OCI-LY1 (cell line): ENCODE measurements at regions not wholly inside any gene's neighbourhood (a gene's known extent, or its start where the extent isn't known, plus 50 kb on each side); places are given as distances from the start of the nearest gene placed in this dataset.

ENCODE experiments used
- H2AFZ ChIP-seq: fragments of 200-600 bp; sonication (generic), shearing (Covaris generic); 2 replicates; pipeline ENCODE4 v1.6.0; 2014; ENCODE audit warnings: antibody characterized with exemption, mild to moderate bottlenecking, low read length
- H3F3A ChIP-seq: fragments of 200-600 bp; sonication (generic), shearing (Covaris generic); 2 replicates; pipeline ENCODE4 v1.6.0; 2014; ENCODE audit warnings: mild to moderate bottlenecking, antibody characterized with exemption, low read length, moderate library complexity; ENCODE audit not compliant: insufficient read depth
- H3K27ac ChIP-seq: fragments of 200-600 bp; sonication (generic); 2 replicates; pipeline ENCODE4 v1.5.1; 2014; ENCODE audit warnings: low read length, mixed run types, mild to moderate bottlenecking, low read depth; ENCODE audit not compliant: poor library complexity, severe bottlenecking
- H3K27me3 ChIP-seq: fragments of 200-600 bp; sonication (generic); 2 replicates; pipeline ENCODE4 v1.6.0; 2014; ENCODE audit warnings: antibody characterized with exemption, mild to moderate bottlenecking, low read length, moderate library complexity; ENCODE audit not compliant: insufficient read depth
- H3K36me3 ChIP-seq: fragments of 200-600 bp; sonication (generic); 2 replicates; pipeline ENCODE4 v1.6.1; 2014; ENCODE audit warnings: mild to moderate bottlenecking, antibody characterized with exemption, low read length, moderate library complexity, mixed read lengths; ENCODE audit not compliant: insufficient read depth
- H3K4me1 ChIP-seq: fragments of 200-600 bp; sonication (generic); 2 replicates; pipeline ENCODE4 v1.5.1; 2014; ENCODE audit warnings: mild to moderate bottlenecking, low read length, moderate library complexity; ENCODE audit not compliant: insufficient read depth, severe bottlenecking
- H3K4me2 ChIP-seq: fragments of 200-600 bp; sonication (generic), shearing (Covaris generic); 2 replicates; pipeline ENCODE4 v1.6.1; 2014; ENCODE audit warnings: low read length
- H3K4me3 ChIP-seq: fragments of 200-600 bp; sonication (generic); 2 replicates; pipeline ENCODE4 v1.5.1; 2014; ENCODE audit warnings: low read length, low read depth, mild to moderate bottlenecking, mixed read lengths; ENCODE audit not compliant: poor library complexity, severe bottlenecking
- H3K79me2 ChIP-seq: fragments of 200-600 bp; shearing (Covaris generic); 2 replicates; pipeline ENCODE4 v1.6.1; 2016; ENCODE audit warnings: mixed run types, low read length, mixed read lengths; ENCODE audit not compliant: insufficient read depth
- H3K9ac ChIP-seq: fragments of 200-600 bp; sonication (generic), shearing (Covaris generic); 2 replicates; pipeline ENCODE4 v1.6.1; 2014; ENCODE audit warnings: mild to moderate bottlenecking, low read length, mixed read lengths
- H3K9me2 ChIP-seq: fragments of 200-600 bp; sonication (generic), shearing (Covaris generic); 2 replicates; pipeline ENCODE4 v1.6.1; 2014; ENCODE audit warnings: low read depth, mild to moderate bottlenecking, low read length, mixed read lengths
- H3K9me3 ChIP-seq: fragments of 200-600 bp; shearing (Covaris generic); 2 replicates; pipeline ENCODE4 v1.6.1; 2014; ENCODE audit warnings: low read length, mixed read lengths
- H4K20me1 ChIP-seq: fragments of 200-600 bp; sonication (generic), shearing (Covaris generic); 2 replicates; pipeline ENCODE4 v1.6.0; 2016; ENCODE audit warnings: mild to moderate bottlenecking, low read length; ENCODE audit not compliant: insufficient read depth
- EZH2 ChIP-seq: fragments of 200-600 bp; sonication (generic), shearing (Covaris generic); IDR thresholded peaks from 2 replicates; pipeline ENCODE4 v1.8.0; 2017; ENCODE audit warnings: borderline replicate concordance, mixed run types, mild to moderate bottlenecking, antibody characterized with exemption, low read length, moderate library complexity, mixed read lengths
- TF ChIP-seq, protein P1 (sequence below): fragments of 200-600 bp; sonication (generic), shearing (Covaris generic); IDR thresholded peaks from 2 replicates; pipeline ENCODE4 v1.5.1; 2017; ENCODE audit warnings: mild to moderate bottlenecking, antibody characterized with exemption, low read length, moderate library complexity, mixed read lengths

DNA sequence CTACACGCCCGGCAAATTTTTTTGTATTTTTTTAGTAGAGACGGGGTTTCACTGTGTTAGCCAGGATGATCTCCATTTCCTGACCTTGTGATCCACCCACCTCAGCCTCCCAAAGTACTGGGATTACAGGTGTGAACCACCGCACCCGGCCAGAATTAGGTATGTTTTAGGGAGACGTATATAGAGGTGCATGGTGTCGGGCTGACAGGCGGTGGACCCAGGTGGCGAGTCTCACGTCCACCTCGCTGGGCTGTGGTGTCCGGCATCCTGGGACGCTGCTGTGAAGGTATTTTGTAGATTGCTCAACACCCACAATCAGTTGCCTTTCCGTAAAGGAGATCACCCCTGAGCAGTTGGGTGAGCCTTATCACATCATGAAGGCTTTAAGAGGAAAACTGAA, 728.6 kb downstream of the BRD1 start:
- Histone ChIP-seq H3K36me3 (no peaks in the 10 kb centered on the region), H3K4me3 (no peak overlapping the region), H3K79me2 (no peaks in the 10 kb centered on the region), H3K9me3 (no peaks in the 10 kb centered on the region), H3K9ac (no peak overlapping the region), H3K27ac (no peak overlapping the region), H2AFZ (no peak overlapping the region), H3K9me2 (no peaks in the 10 kb centered on the region), H3K4me1 (no peaks in the 10 kb centered on the region), H4K20me1 (no peaks in the 10 kb centered on the region), H3K27me3 (peaks cover 5% of the 10 kb centered on the region; the same call in 1 of the 2 replicates), H3F3A (no peaks in the 10 kb centered on the region), H3K4me2 (no peak overlapping the region)
- TF ChIP-seq, protein P1, sequence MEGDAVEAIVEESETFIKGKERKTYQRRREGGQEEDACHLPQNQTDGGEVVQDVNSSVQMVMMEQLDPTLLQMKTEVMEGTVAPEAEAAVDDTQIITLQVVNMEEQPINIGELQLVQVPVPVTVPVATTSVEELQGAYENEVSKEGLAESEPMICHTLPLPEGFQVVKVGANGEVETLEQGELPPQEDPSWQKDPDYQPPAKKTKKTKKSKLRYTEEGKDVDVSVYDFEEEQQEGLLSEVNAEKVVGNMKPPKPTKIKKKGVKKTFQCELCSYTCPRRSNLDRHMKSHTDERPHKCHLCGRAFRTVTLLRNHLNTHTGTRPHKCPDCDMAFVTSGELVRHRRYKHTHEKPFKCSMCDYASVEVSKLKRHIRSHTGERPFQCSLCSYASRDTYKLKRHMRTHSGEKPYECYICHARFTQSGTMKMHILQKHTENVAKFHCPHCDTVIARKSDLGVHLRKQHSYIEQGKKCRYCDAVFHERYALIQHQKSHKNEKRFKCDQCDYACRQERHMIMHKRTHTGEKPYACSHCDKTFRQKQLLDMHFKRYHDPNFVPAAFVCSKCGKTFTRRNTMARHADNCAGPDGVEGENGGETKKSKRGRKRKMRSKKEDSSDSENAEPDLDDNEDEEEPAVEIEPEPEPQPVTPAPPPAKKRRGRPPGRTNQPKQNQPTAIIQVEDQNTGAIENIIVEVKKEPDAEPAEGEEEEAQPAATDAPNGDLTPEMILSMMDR, result no peak

DNA sequence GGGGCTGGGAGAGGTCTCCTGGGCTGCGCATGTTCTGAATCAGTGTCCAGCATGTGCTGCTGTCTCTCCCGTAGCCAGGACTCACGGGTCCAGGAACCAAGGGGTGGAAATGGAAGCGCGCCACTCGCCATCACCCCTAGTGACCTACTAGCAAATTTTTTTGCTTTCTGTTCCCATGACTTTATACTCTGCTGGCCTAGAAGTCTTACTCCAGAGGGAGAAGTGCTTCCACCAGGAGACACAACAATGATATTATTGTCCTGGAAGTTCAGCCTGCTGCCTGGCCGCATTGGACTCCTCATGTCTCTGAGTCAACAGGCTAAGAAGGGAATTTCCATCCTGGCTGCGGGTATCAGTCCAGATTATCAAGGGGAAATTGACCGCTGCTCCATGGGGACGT, 729.7 kb downstream of the BRD1 start:
- no peak overlapping the region for H3K9ac ChIP-seq
- H3K4me2 ChIP-seq, result no peak overlapping the region
- peaks cover 5% of the 10 kb centered on the region; the same call in 1 of the 2 replicates for H3K27me3 ChIP-seq
- H3K79me2 ChIP-seq, result no peaks in the 10 kb centered on the region
- H2AFZ ChIP-seq, result no peak overlapping the region
- no peak overlapping the region for H3K4me3 ChIP-seq
- H3K9me3 ChIP-seq, result no peaks in the 10 kb centered on the region
- no peaks in the 10 kb centered on the region for H3K4me1 ChIP-seq
- no peak for TF ChIP-seq EZH2
- TF ChIP-seq, protein P1, result no peak
- no peaks in the 10 kb centered on the region for H3F3A ChIP-seq
- H3K9me2 ChIP-seq, result no peaks in the 10 kb centered on the region
- H4K20me1 ChIP-seq, result no peaks in the 10 kb centered on the region
- H3K27ac ChIP-seq, result no peak overlapping the region
- H3K36me3 ChIP-seq, result no peaks in the 10 kb centered on the region

DNA sequence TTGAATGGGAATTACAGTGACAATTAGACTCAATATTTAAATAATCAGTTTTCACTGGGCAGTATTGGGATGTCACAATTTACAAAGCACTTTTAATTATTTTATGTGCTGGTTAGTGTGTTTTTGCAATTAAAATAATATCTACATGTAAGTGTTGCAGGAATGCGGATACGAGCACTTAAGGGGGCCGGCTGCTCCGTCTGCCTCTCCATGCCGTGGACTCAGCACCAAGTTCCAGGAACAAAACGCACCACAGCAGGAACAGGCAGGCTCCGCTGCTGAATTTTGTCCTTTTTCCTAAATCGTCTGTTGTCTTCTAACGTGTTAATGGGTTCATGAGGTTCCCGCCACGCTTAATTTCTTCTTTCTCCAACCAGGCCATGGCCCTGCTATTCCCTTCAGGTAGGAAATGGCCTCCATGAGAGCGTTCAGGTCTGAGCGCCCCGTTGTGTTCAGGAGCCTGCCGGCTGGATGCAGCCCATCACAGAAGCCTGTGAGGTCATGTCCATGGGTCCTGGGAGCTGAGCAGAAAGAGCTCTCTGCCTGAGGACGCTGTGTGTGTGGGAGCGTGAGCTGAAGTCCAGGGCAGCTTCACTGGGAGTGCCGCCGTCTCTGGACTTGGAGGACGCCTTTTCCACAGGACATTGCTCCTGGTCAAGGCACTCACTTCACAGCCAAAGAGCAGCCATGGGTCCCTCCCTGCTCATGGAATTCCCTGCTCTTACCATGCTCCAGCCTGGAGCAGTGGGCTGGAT, 730.3 kb downstream of the BRD1 start:
- no peak for TF ChIP-seq EZH2
- TF ChIP-seq, protein P1, result no peak
- Histone ChIP-seq H3K36me3 (no peaks in the 10 kb centered on the region), H3K9me2 (no peaks in the 10 kb centered on the region), H3F3A (no peaks in the 10 kb centered on the region), H3K79me2 (no peaks in the 10 kb centered on the region), H3K9me3 (no peaks in the 10 kb centered on the region), H3K27me3 (peaks cover 5% of the 10 kb centered on the region; the same call in 1 of the 2 replicates), H3K27ac (no peak overlapping the region), H3K9ac (no peak overlapping the region), H3K4me1 (no peaks in the 10 kb centered on the region), H4K20me1 (no peaks in the 10 kb centered on the region), H3K4me2 (no peak overlapping the region), H3K4me3 (no peak overlapping the region), H2AFZ (no peak overlapping the region)
